ENCODE measurements at regions not wholly inside any gene's neighbourhood (a gene's known extent, or its start where the extent isn't known, plus 50 kb on each side); places are given as distances from the start of the nearest gene placed in this dataset.

- TF ChIP-seq ESRRA (CRISPR knock-in tag; IDR thresholded peaks at IDR 0.05; ENCODE audit: borderline replicate concordance) (no peak), NFE2L1 (CRISPR knock-in tag; IDR thresholded peaks at IDR 0.05) (no peak), HMGA2 (CRISPR knock-in tag; IDR thresholded peaks at IDR 0.05) (no peak), GABPB1 (CRISPR knock-in tag; IDR thresholded peaks at IDR 0.05) (no peak)
Measured at GRCh38 chr2:129801575-129801974, 177.9 kb upstream of the RAB6C start (continued).

- DNase-seq (ENCODE audit: low spot score), result no peak
- Mint-ChIP-seq H3K36me3 (no peaks in the 10 kb centered on the region), H3K4me1 (peaks cover 51% of the 10 kb centered on the region), H3K4me3 (no peak overlapping the region), H3K27ac (no peak overlapping the region), H3K9me3 (no peaks in the 10 kb centered on the region), H3K27me3 (ENCODE audit: low read depth) (no peaks in the 10 kb centered on the region; the same call in 1 of the 2 replicates)
- CTCF ChIA-PET, result interaction anchor here (0.9 to 1.8 kb wide), 5 partner anchors 54 to 215 kb away, joined by 3 to 6 read pairs (median 4); no protein-coding TSS in a partner anchor
- POLR2A ChIA-PET, result no interaction called here
- no peak for TF ChIP-seq PREB (CRISPR knock-in tag; IDR thresholded peaks at IDR 0.05; ENCODE audit: borderline replicate concordance)
- TF ChIP-seq, protein P1, sequence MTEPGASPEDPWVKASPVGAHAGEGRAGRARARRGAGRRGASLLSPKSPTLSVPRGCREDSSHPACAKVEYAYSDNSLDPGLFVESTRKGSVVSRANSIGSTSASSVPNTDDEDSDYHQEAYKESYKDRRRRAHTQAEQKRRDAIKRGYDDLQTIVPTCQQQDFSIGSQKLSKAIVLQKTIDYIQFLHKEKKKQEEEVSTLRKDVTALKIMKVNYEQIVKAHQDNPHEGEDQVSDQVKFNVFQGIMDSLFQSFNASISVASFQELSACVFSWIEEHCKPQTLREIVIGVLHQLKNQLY (CRISPR knock-in tag; IDR thresholded peaks at IDR 0.05), result no peak
- no peak for TF ChIP-seq MXD4 (CRISPR knock-in tag; IDR thresholded peaks at IDR 0.05; ENCODE audit: borderline replicate concordance)
- TF ChIP-seq FOXJ3 (CRISPR knock-in tag; IDR thresholded peaks at IDR 0.05; ENCODE audit: borderline replicate concordance), result no peak
- ATAC-seq, result peak; percentile 47
Measured at GRCh38 chr2:129802290-129802689, 177.2 kb upstream of the RAB6C start.

DNA sequence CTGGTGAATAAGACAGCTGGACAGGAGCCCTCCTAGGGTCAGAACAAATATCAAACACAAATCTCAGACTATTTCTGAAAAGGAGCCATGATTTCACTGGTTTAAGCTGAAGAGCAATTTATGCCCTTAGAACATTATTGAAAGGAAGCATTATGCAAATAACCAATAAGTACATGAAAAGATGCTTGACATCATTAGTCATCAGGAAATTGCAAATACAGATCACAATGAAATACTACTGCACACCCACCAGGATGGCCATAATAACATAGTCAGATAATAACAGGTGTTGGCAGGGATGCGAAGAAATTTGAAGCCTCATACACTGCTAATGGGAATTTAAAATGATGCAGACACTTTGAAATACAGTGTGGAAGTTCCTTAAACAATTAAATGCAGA is 176.4 kb upstream of the RAB6C start:
- Mint-ChIP-seq H3K36me3 (no peaks in the 10 kb centered on the region), H3K27ac (no peak overlapping the region), H3K27me3 (ENCODE audit: low read depth) (no peaks in the 10 kb centered on the region; the same call in 1 of the 2 replicates), H3K4me3 (no peak overlapping the region), H3K4me1 (peaks cover 57% of the 10 kb centered on the region), H3K9me3 (no peaks in the 10 kb centered on the region)
- ChIA-PET CTCF (interaction anchor here (1.2 to 1.8 kb wide), 2 partner anchors 60 to 216 kb away, joined by 3 to 6 read pairs; no protein-coding TSS in a partner anchor), POLR2A (no interaction called here)
- ATAC-seq (no peak), DNase-seq (ENCODE audit: low spot score) (no peak)
- TF ChIP-seq, protein P2, sequence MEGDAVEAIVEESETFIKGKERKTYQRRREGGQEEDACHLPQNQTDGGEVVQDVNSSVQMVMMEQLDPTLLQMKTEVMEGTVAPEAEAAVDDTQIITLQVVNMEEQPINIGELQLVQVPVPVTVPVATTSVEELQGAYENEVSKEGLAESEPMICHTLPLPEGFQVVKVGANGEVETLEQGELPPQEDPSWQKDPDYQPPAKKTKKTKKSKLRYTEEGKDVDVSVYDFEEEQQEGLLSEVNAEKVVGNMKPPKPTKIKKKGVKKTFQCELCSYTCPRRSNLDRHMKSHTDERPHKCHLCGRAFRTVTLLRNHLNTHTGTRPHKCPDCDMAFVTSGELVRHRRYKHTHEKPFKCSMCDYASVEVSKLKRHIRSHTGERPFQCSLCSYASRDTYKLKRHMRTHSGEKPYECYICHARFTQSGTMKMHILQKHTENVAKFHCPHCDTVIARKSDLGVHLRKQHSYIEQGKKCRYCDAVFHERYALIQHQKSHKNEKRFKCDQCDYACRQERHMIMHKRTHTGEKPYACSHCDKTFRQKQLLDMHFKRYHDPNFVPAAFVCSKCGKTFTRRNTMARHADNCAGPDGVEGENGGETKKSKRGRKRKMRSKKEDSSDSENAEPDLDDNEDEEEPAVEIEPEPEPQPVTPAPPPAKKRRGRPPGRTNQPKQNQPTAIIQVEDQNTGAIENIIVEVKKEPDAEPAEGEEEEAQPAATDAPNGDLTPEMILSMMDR (IDR thresholded peaks at IDR 0.05), result no peak
- no peak for TF ChIP-seq ZNF219 (CRISPR knock-in tag; IDR thresholded peaks at IDR 0.05; ENCODE audit: borderline replicate concordance)
- TF ChIP-seq TCF7 (CRISPR knock-in tag; IDR thresholded peaks at IDR 0.05; ENCODE audit: low read depth), result no peak
- TF ChIP-seq, protein P3, sequence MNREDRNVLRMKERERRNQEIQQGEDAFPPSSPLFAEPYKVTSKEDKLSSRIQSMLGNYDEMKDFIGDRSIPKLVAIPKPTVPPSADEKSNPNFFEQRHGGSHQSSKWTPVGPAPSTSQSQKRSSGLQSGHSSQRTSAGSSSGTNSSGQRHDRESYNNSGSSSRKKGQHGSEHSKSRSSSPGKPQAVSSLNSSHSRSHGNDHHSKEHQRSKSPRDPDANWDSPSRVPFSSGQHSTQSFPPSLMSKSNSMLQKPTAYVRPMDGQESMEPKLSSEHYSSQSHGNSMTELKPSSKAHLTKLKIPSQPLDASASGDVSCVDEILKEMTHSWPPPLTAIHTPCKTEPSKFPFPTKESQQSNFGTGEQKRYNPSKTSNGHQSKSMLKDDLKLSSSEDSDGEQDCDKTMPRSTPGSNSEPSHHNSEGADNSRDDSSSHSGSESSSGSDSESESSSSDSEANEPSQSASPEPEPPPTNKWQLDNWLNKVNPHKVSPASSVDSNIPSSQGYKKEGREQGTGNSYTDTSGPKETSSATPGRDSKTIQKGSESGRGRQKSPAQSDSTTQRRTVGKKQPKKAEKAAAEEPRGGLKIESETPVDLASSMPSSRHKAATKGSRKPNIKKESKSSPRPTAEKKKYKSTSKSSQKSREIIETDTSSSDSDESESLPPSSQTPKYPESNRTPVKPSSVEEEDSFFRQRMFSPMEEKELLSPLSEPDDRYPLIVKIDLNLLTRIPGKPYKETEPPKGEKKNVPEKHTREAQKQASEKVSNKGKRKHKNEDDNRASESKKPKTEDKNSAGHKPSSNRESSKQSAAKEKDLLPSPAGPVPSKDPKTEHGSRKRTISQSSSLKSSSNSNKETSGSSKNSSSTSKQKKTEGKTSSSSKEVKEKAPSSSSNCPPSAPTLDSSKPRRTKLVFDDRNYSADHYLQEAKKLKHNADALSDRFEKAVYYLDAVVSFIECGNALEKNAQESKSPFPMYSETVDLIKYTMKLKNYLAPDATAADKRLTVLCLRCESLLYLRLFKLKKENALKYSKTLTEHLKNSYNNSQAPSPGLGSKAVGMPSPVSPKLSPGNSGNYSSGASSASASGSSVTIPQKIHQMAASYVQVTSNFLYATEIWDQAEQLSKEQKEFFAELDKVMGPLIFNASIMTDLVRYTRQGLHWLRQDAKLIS (CRISPR knock-in tag; IDR thresholded peaks at IDR 0.05; ENCODE audit: borderline replicate concordance), result no peak
- TF ChIP-seq GTF2I (CRISPR knock-in tag; conservative IDR thresholded peaks at IDR 0.05), result no peak
- TF ChIP-seq, protein P4, sequence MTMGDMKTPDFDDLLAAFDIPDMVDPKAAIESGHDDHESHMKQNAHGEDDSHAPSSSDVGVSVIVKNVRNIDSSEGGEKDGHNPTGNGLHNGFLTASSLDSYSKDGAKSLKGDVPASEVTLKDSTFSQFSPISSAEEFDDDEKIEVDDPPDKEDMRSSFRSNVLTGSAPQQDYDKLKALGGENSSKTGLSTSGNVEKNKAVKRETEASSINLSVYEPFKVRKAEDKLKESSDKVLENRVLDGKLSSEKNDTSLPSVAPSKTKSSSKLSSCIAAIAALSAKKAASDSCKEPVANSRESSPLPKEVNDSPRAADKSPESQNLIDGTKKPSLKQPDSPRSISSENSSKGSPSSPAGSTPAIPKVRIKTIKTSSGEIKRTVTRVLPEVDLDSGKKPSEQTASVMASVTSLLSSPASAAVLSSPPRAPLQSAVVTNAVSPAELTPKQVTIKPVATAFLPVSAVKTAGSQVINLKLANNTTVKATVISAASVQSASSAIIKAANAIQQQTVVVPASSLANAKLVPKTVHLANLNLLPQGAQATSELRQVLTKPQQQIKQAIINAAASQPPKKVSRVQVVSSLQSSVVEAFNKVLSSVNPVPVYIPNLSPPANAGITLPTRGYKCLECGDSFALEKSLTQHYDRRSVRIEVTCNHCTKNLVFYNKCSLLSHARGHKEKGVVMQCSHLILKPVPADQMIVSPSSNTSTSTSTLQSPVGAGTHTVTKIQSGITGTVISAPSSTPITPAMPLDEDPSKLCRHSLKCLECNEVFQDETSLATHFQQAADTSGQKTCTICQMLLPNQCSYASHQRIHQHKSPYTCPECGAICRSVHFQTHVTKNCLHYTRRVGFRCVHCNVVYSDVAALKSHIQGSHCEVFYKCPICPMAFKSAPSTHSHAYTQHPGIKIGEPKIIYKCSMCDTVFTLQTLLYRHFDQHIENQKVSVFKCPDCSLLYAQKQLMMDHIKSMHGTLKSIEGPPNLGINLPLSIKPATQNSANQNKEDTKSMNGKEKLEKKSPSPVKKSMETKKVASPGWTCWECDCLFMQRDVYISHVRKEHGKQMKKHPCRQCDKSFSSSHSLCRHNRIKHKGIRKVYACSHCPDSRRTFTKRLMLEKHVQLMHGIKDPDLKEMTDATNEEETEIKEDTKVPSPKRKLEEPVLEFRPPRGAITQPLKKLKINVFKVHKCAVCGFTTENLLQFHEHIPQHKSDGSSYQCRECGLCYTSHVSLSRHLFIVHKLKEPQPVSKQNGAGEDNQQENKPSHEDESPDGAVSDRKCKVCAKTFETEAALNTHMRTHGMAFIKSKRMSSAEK (CRISPR knock-in tag; IDR thresholded peaks at IDR 0.05; ENCODE audit: borderline replicate concordance), result no peak
- no peak for TF ChIP-seq SMAD4 (CRISPR knock-in tag; IDR thresholded peaks at IDR 0.05)
- TF ChIP-seq AR (CRISPR knock-in tag; IDR thresholded peaks at IDR 0.05), result no peak
- no peak for TF ChIP-seq TEAD4 (CRISPR knock-in tag; IDR thresholded peaks at IDR 0.05)
- no peak for TF ChIP-seq CBFB (CRISPR knock-in tag; IDR thresholded peaks at IDR 0.05; ENCODE audit: low read depth)
- TF ChIP-seq NR3C1 (CRISPR knock-in tag; conservative IDR thresholded peaks at IDR 0.05; ENCODE audit: low read depth), result no peak
- no peak for TF ChIP-seq ZNF138 (CRISPR knock-in tag; conservative IDR thresholded peaks at IDR 0.05)
